A673 (cell line): ENCODE measurements at regions not wholly inside any gene's neighbourhood (a gene's known extent, or its start where the extent isn't known, plus 50 kb on each side); places are given as distances from the start of the nearest gene placed in this dataset.

Source experiments
- BruUV-seq: library from RNA; stranded (reverse); fragments of 400-500 nt; replicated peaks from 2 replicates; lab custom pipeline; 2021; lab: Mats Ljungman, UMichigan
- CTCF ChIA-PET: fragments of 300-600 bp; sonication (Branson Sonifier 250); formaldehyde crosslinking; loops from one replicate; lab custom pipeline; 2022; ENCODE audit warnings: antibody characterized with exemption; lab: Charles Lee
- POLR2A ChIA-PET: fragments of 300-600 bp; sonication (Branson Sonifier 250); formaldehyde crosslinking; loops from one replicate; lab custom pipeline; 2022; ENCODE audit warnings: antibody characterized with exemption; ENCODE audit not compliant: low non-redundant PET; lab: Charles Lee
- DNase-seq: peaks from one replicate; pipeline ENCODE4 v3.0.0-alpha.2; 2015; ENCODE audit warnings: low spot score
- H3K27ac ChIP-seq: fragments of 200-600 bp; sonication (generic); 2 replicates; pipeline ENCODE4 v1.5.1; 2016; ENCODE audit warnings: mixed run types, low read depth, mild to moderate bottlenecking, mixed read lengths, antibody characterized with exemption, low read length; ENCODE audit not compliant: poor library complexity, severe bottlenecking
- H3K27me3 ChIP-seq: fragments of 200-600 bp; sonication (generic); replicated peaks from 2 replicates; pipeline ENCODE4 v1.6.1; 2017; ENCODE audit warnings: mixed run types, low read depth, mild to moderate bottlenecking, mixed read lengths, antibody characterized with exemption, low read length; ENCODE audit not compliant: insufficient read depth, poor library complexity
- H3K36me3 ChIP-seq: fragments of 200-600 bp; sonication (generic); 2 replicates; pipeline ENCODE4 v1.6.1; 2016; ENCODE audit warnings: mixed run types, mild to moderate bottlenecking, mixed read lengths, antibody characterized with exemption, low read length; ENCODE audit not compliant: insufficient read depth, poor library complexity, severe bottlenecking
- H3K4me1 ChIP-seq: fragments of 200-600 bp; sonication (generic); 2 replicates; pipeline ENCODE4 v1.6.1; 2017; ENCODE audit warnings: mixed run types, mild to moderate bottlenecking, mixed read lengths, antibody characterized with exemption, low read length; ENCODE audit not compliant: insufficient read depth, poor library complexity, severe bottlenecking
- H3K4me3 ChIP-seq: fragments of 200-600 bp; sonication (generic); 2 replicates; pipeline ENCODE4 v1.5.1; 2016; ENCODE audit warnings: low read depth, mixed run types, mild to moderate bottlenecking, mixed read lengths, low read length; ENCODE audit not compliant: poor library complexity, severe bottlenecking
- H3K9me3 ChIP-seq: fragments of 200-600 bp; sonication (generic); 2 replicates; pipeline ENCODE4 v1.6.1; 2016; ENCODE audit warnings: mixed run types, low read depth, mild to moderate bottlenecking, mixed read lengths, antibody characterized with exemption, low read length; ENCODE audit not compliant: poor library complexity, severe bottlenecking
- EZH2 ChIP-seq: fragments of 200-600 bp; sonication (generic); IDR thresholded peaks from 2 replicates; pipeline ENCODE4 v1.6.1; 2017; ENCODE audit warnings: borderline replicate concordance, low read depth, mild to moderate bottlenecking, mixed read lengths, antibody characterized with exemption, low read length; ENCODE audit not compliant: poor library complexity, severe bottlenecking
- intact Hi-C: fragments of 100-400 bp; cut with micrococcal nuclease; formaldehyde crosslinking; loops from one replicate; pipeline ENCODE4 v1.10.0; 2022; ENCODE audit not compliant: unreplicated experiment
- TF ChIP-seq, protein P1 (sequence below): fragments of 300-800, 200-600 bp; sonication (generic); conservative IDR thresholded peaks from 2 replicates; pipeline ENCODE4 v1.5.1; 2017; ENCODE audit warnings: low read depth, mild to moderate bottlenecking, antibody characterized with exemption, low read length, moderate library complexity, mixed read lengths

DNA sequence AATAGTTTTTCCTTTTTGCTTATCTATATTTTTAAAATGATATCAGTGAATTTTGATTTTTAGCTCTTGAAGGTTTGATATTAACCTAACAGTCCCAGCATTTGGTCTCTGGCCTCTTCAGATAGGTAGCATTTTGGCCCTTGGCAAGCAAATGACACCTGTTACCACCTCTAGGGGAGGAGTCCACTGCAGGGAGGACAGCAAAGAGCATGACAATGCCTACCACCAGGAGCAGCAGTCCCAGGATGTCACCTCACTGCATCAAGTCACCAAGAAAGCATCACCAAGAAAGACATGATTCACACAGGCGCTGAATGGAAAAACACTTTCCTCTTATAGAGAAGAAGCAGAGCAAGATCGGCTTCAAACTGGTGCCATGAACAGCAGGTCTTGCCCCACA lies 224.3 kb downstream of the UBE3D start:
- TF ChIP-seq, protein P1, sequence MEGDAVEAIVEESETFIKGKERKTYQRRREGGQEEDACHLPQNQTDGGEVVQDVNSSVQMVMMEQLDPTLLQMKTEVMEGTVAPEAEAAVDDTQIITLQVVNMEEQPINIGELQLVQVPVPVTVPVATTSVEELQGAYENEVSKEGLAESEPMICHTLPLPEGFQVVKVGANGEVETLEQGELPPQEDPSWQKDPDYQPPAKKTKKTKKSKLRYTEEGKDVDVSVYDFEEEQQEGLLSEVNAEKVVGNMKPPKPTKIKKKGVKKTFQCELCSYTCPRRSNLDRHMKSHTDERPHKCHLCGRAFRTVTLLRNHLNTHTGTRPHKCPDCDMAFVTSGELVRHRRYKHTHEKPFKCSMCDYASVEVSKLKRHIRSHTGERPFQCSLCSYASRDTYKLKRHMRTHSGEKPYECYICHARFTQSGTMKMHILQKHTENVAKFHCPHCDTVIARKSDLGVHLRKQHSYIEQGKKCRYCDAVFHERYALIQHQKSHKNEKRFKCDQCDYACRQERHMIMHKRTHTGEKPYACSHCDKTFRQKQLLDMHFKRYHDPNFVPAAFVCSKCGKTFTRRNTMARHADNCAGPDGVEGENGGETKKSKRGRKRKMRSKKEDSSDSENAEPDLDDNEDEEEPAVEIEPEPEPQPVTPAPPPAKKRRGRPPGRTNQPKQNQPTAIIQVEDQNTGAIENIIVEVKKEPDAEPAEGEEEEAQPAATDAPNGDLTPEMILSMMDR = no peak
- TF ChIP-seq EZH2 = no peak
- Histone ChIP-seq H3K4me3 (no peak overlapping the region), H3K36me3 (no peaks in the 10 kb centered on the region), H3K9me3 (no peaks in the 10 kb centered on the region), H3K27ac (no peak overlapping the region), H3K27me3 (no peaks in the 10 kb centered on the region), H3K4me1 (no peaks in the 10 kb centered on the region)
- intact Hi-C loops = no loop called here
- CTCF ChIA-PET = no interaction called here
- DNase-seq = no peak
- no TSS peak for BruUV-seq
- POLR2A ChIA-PET = no interaction called here
